GM20000 (cell line): ENCODE measurements at regions not wholly inside any gene's neighbourhood (a gene's known extent, or its start where the extent isn't known, plus 50 kb on each side); places are given as distances from the start of the nearest gene placed in this dataset.
"Not testable (repeated sequence)": the region's sequence is repeated elsewhere in the genome, so short reads cannot be mapped to it uniquely, and the experiment has no call there.

Source experiments
- DNase-seq: peaks from one replicate; pipeline ENCODE4 v3.0.0; 2012; ENCODE audit warnings: low spot score
- TF ChIP-seq, protein P1 (sequence below): IDR thresholded peaks from 2 replicates; pipeline ENCODE4 v1.5.1; 2012; ENCODE audit warnings: mild to moderate bottlenecking, control low read depth; ENCODE audit errors: extremely low read depth, missing control alignments

DNA sequence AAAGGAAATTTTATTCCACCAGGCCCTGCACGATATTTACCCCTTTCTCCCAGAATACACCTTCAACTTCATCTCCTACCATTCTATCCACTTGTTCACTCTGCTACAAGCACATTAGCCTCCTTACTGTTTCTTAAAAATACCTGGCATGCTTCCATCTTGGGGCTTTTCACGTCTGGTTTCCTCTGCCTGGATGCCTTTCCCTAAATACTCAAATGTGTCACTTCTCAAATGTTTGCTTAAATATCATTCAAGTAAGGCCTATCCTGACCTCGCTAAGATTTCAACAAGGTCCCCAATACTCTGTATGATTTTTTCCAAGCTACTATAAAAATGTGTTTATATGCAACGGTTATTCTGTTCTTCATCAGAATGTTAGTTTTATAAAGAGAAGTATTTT, 433.0 kb upstream of the CHAC2 start:
- no peak for DNase-seq
- TF ChIP-seq, protein P1, sequence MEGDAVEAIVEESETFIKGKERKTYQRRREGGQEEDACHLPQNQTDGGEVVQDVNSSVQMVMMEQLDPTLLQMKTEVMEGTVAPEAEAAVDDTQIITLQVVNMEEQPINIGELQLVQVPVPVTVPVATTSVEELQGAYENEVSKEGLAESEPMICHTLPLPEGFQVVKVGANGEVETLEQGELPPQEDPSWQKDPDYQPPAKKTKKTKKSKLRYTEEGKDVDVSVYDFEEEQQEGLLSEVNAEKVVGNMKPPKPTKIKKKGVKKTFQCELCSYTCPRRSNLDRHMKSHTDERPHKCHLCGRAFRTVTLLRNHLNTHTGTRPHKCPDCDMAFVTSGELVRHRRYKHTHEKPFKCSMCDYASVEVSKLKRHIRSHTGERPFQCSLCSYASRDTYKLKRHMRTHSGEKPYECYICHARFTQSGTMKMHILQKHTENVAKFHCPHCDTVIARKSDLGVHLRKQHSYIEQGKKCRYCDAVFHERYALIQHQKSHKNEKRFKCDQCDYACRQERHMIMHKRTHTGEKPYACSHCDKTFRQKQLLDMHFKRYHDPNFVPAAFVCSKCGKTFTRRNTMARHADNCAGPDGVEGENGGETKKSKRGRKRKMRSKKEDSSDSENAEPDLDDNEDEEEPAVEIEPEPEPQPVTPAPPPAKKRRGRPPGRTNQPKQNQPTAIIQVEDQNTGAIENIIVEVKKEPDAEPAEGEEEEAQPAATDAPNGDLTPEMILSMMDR: no peak

DNA sequence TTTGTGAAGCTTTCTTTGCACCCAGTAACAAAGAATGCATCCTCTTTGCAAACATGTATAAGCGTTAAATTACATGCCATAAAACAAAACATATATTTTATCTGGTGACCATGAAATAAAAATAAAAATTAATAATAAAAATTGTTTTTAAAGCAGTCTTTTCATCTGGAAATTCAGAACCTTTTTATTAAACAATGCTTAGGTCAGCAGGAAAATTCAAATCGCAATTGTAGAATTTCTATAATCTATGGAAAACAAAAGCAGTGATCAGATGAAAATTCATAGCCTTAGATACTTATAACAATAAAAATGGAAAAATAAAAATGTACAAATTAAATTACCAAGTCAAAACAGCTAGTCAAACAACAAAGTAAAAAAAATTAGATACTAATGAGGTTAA, 435.9 kb upstream of the CHAC2 start:
- TF ChIP-seq, protein P1: no peak

DNA sequence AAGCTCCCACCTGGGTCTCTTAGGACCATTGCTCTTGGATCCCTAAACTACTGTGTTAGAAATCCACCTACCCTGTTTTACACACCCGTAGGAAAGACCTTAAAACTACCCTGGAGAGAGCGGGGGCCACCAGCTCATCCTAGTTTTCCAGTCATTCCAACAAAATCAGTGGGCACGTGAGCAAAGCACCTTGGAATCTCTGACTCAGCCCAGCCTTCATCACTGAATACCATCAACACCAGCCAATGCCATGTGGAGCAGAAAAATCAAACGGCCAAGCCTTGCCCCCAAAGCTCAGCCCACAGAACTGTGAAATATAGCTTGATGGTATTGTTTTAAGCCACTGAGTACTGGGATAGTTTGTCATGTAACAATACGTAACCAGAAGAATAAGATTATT, 449.7 kb upstream of the CHAC2 start:
- no peak for DNase-seq
- TF ChIP-seq, protein P1: no peak

More for the DNA sequence above, 435.9 kb upstream of the CHAC2 start:
- no peak for DNase-seq

DNA sequence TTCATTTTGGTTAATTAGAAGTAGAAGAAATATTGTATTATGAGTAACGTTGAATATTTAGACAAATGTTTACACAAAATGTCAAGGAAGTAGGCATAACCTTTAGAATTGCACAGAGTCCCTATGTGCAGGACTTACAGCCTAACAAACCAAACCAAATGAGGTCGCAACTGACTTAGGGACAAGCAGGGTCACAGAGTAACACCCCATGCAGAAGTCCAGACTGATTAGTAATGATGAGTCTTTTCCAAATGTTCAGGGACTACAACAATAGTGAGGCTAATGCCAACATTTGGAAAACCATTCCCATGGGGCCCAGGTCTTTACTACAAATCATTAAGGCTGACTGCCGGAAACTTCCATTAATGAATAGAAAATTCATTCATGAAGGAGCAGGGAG, 452.5 kb upstream of the CHAC2 start:
- TF ChIP-seq, protein P1: no peak
- DNase-seq: no peak

DNA sequence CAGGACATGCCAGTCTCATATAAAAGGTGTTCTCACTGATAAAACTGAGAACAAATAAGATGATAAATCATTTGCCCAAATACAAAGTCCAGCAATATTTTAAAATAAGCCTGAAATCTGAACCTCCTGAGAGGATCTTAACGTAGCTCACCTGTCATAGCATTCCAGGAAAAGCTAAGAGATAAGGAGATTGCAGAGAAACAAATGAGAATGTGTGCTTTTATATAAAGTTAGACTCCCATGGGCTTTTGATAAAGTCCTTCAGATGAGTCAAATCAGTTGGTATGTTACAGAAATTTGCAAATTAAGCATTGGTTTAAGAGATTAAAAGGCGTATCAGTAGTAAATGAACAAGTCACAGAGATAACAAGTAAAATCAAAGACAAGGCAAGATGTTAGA, 452.9 kb upstream of the CHAC2 start:
- TF ChIP-seq, protein P1: no peak
- no peak for DNase-seq

DNA sequence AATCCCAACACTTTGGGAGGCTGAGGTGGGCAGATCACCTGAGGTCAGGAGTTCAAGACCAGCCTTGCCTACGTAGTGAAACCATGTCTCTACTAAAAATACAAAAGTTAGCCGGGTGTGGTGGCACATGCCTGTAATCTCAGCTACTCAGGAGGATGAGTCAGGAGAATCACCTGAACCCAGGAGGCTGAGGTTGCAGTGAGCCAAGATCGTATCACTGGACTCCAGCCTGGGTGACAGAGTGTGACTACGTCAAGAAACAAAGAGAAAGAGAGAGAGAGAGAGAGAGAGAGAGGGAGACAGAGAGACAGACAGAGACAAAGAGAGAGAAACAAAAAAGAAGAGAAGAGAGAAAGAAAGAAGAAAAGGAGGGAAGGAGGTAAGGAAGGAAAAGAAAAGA, 454.0 kb upstream of the CHAC2 start:
- DNase-seq: not testable (repeated sequence)

DNA sequence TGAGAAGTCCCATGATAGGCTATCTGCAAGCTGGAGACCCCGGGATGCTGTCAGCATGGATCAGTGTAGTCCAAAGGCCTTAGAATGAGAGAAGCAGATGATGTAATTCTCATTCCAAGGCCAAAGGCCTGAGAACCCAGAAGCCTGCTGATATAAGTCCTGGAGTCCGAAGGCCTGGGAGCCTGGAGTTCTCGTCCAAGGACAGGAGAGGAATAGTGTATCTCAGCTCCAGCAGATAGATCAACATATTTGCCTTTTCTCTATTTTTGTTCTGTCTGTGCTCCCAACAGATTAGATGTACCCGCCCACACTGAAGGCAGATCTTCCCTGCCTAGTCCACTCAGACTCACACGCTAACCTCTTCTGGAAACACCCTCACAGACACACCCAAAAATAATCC, 454.9 kb upstream of the CHAC2 start:
- TF ChIP-seq, protein P1: no peak
- no peak for DNase-seq

DNA sequence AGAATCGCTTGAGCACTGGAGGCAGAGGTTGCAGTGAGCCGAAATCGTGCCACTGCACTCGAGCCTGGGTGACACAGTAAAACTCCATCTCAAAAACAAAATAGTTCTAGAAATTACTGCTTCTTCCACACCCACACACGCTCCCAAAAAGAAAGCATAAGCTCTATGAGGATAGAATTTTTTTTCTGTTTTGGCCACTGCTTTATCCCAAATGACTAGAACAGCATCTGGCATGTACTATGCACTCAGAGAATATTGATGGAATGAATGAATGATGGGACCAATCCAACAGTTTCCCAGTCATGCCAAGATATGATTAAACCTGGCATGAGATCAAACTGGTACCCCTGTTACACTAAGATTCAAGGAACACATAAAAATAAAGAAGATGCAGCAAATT, 455.4 kb upstream of the CHAC2 start:
- no peak for DNase-seq
- TF ChIP-seq, protein P1: no peak
